T-helper 1 cell treated with Interleukin-12 subunit alpha and Interleukin-12 subunit beta and Interleukin-4 antibody, amounts not matched to agents 30 μg/mL and 1 μg/mL, for 36 hours (primary cell): ENCODE measurements at regions not wholly inside any gene's neighbourhood (a gene's known extent, or its start where the extent isn't known, plus 50 kb on each side); places are given as distances from the start of the nearest gene placed in this dataset.
"Not testable (repeated sequence)": the region's sequence is repeated elsewhere in the genome, so short reads cannot be mapped to it uniquely, and the experiment has no call there.

Experiments used
- H3K27ac Mint-ChIP-seq: one replicate; pipeline ENCODE4 v1.8.0; 2021; ENCODE audit warnings: mild to moderate bottlenecking, mixed read lengths
- H3K27me3 Mint-ChIP-seq: one replicate; pipeline ENCODE4 v1.8.0; 2021; ENCODE audit warnings: low read depth, mixed read lengths
- H3K36me3 Mint-ChIP-seq: one replicate; pipeline ENCODE4 v1.8.0; 2021; ENCODE audit warnings: low read depth, mixed read lengths
- H3K4me1 Mint-ChIP-seq: one replicate; pipeline ENCODE4 v1.8.0; 2021; ENCODE audit warnings: low read depth, mixed read lengths
- H3K4me3 Mint-ChIP-seq: one replicate; pipeline ENCODE4 v1.8.0; 2021; ENCODE audit warnings: mild to moderate bottlenecking, moderate library complexity, mixed read lengths
- H3K9me3 Mint-ChIP-seq: one replicate; pipeline ENCODE4 v1.8.0; 2021; ENCODE audit warnings: mixed read lengths

GRCh38 chr7:125258876-125259417, 329.3 kb upstream of the POT1 start:
- not testable (repeated sequence) for H3K4me3 Mint-ChIP-seq, H3K36me3 Mint-ChIP-seq, H3K27ac Mint-ChIP-seq, H3K4me1 Mint-ChIP-seq, H3K27me3 Mint-ChIP-seq
- H3K9me3 Mint-ChIP-seq: peaks cover 13% of the 10 kb centered on the region

GRCh38 chr7:125257617-125258016, 328.0 kb upstream of the POT1 start:
- Mint-ChIP-seq H3K27me3 (no peaks in the 10 kb centered on the region), H3K27ac (no peak overlapping the region), H3K36me3 (no peaks in the 10 kb centered on the region)

GRCh38 chr7:125256446-125256845, 326.8 kb upstream of the POT1 start:
- Mint-ChIP-seq H3K4me1 (no peaks in the 10 kb centered on the region), H3K27me3 (no peaks in the 10 kb centered on the region), H3K9me3 (peaks cover 9% of the 10 kb centered on the region), H3K27ac (no peak overlapping the region), H3K4me3 (no peak overlapping the region), H3K36me3 (no peaks in the 10 kb centered on the region)

More at GRCh38 chr7:125257617-125258016, 328.0 kb upstream of the POT1 start:
- Mint-ChIP-seq H3K4me1 (no peaks in the 10 kb centered on the region), H3K4me3 (no peak overlapping the region), H3K9me3 (peaks cover 9% of the 10 kb centered on the region)

GRCh38 chr7:125255810-125256209, 326.2 kb upstream of the POT1 start:
- no peak overlapping the region for H3K4me3 Mint-ChIP-seq
- no peak overlapping the region for H3K27ac Mint-ChIP-seq
- H3K9me3 Mint-ChIP-seq: peaks cover 4% of the 10 kb centered on the region
- H3K27me3 Mint-ChIP-seq: no peaks in the 10 kb centered on the region
- no peaks in the 10 kb centered on the region for H3K4me1 Mint-ChIP-seq
- no peaks in the 10 kb centered on the region for H3K36me3 Mint-ChIP-seq

GRCh38 chr7:125254566-125254965, 324.9 kb upstream of the POT1 start:
- Mint-ChIP-seq H3K27ac (no peak overlapping the region), H3K36me3 (no peaks in the 10 kb centered on the region), H3K4me1 (no peaks in the 10 kb centered on the region), H3K9me3 (peaks cover 4% of the 10 kb centered on the region), H3K27me3 (no peaks in the 10 kb centered on the region), H3K4me3 (no peak overlapping the region)

- Mint-ChIP-seq H3K9me3 (peaks cover 2% of the 10 kb centered on the region), H3K4me1 (no peaks in the 10 kb centered on the region), H3K27me3 (no peaks in the 10 kb centered on the region), H3K4me3 (no peak overlapping the region), H3K36me3 (no peaks in the 10 kb centered on the region), H3K27ac (no peak overlapping the region)
These were observed 324.0 kb upstream of the POT1 start for GRCh38 chr7:125253452-125254190.

- Mint-ChIP-seq H3K36me3 (no peaks in the 10 kb centered on the region), H3K4me3 (no peak overlapping the region), H3K27ac (no peak overlapping the region), H3K27me3 (no peaks in the 10 kb centered on the region), H3K4me1 (no peaks in the 10 kb centered on the region), H3K9me3 (peaks cover 2% of the 10 kb centered on the region)
These were observed 318.0 kb upstream of the POT1 start for GRCh38 chr7:125247514-125248098.

- Mint-ChIP-seq H3K27me3 (no peaks in the 10 kb centered on the region), H3K9me3 (peaks cover 2% of the 10 kb centered on the region), H3K27ac (no peak overlapping the region), H3K36me3 (no peaks in the 10 kb centered on the region), H3K4me3 (no peak overlapping the region), H3K4me1 (no peaks in the 10 kb centered on the region)
These were observed 317.1 kb upstream of the POT1 start for GRCh38 chr7:125246706-125247105.

GRCh38 chr7:125241548-125241947, 311.9 kb upstream of the POT1 start:
- H3K36me3 Mint-ChIP-seq: no peaks in the 10 kb centered on the region
- H3K27me3 Mint-ChIP-seq: no peaks in the 10 kb centered on the region
- no peak overlapping the region for H3K4me3 Mint-ChIP-seq
- peaks cover 5% of the 10 kb centered on the region for H3K9me3 Mint-ChIP-seq
- H3K27ac Mint-ChIP-seq: no peak overlapping the region
- peaks cover 1% of the 10 kb centered on the region for H3K4me1 Mint-ChIP-seq

GRCh38 chr7:125222596-125222995, 293.0 kb upstream of the POT1 start:
- no peaks in the 10 kb centered on the region for H3K4me1 Mint-ChIP-seq
- H3K36me3 Mint-ChIP-seq: no peaks in the 10 kb centered on the region
- H3K27ac Mint-ChIP-seq: no peak overlapping the region
- no peak overlapping the region for H3K4me3 Mint-ChIP-seq
- peaks cover 4% of the 10 kb centered on the region for H3K9me3 Mint-ChIP-seq
- no peaks in the 10 kb centered on the region for H3K27me3 Mint-ChIP-seq

- H3K9me3 Mint-ChIP-seq: peaks cover 11% of the 10 kb centered on the region
- H3K4me3 Mint-ChIP-seq: no peak overlapping the region
- no peaks in the 10 kb centered on the region for H3K36me3 Mint-ChIP-seq
- H3K4me1 Mint-ChIP-seq: no peaks in the 10 kb centered on the region
- no peaks in the 10 kb centered on the region for H3K27me3 Mint-ChIP-seq
- H3K27ac Mint-ChIP-seq: no peak overlapping the region
These were observed 288.5 kb upstream of the POT1 start for GRCh38 chr7:125218076-125218475.

GRCh38 chr7:125201002-125201401, 271.4 kb upstream of the POT1 start:
- H3K9me3 Mint-ChIP-seq: no peaks in the 10 kb centered on the region
- no peaks in the 10 kb centered on the region for H3K27me3 Mint-ChIP-seq
- H3K36me3 Mint-ChIP-seq: no peaks in the 10 kb centered on the region
- no peak overlapping the region for H3K27ac Mint-ChIP-seq
- no peak overlapping the region for H3K4me3 Mint-ChIP-seq
- no peaks in the 10 kb centered on the region for H3K4me1 Mint-ChIP-seq

GRCh38 chr7:125197731-125198393, 268.2 kb upstream of the POT1 start:
- Mint-ChIP-seq H3K27me3 (no peaks in the 10 kb centered on the region), H3K4me3 (no peak overlapping the region), H3K4me1 (no peaks in the 10 kb centered on the region), H3K9me3 (peaks cover 3% of the 10 kb centered on the region), H3K27ac (no peak overlapping the region), H3K36me3 (no peaks in the 10 kb centered on the region)

GRCh38 chr7:125195156-125195555, 265.5 kb upstream of the POT1 start:
- H3K4me1 Mint-ChIP-seq: no peaks in the 10 kb centered on the region
- no peak overlapping the region for H3K4me3 Mint-ChIP-seq
- no peaks in the 10 kb centered on the region for H3K36me3 Mint-ChIP-seq

GRCh38 chr7:125193263-125193662, 263.6 kb upstream of the POT1 start:
- no peaks in the 10 kb centered on the region for H3K27me3 Mint-ChIP-seq
- H3K9me3 Mint-ChIP-seq: peaks cover 12% of the 10 kb centered on the region
- no peak overlapping the region for H3K27ac Mint-ChIP-seq
- H3K4me3 Mint-ChIP-seq: no peak overlapping the region
- no peaks in the 10 kb centered on the region for H3K36me3 Mint-ChIP-seq
- H3K4me1 Mint-ChIP-seq: no peaks in the 10 kb centered on the region

More at GRCh38 chr7:125195156-125195555, 265.5 kb upstream of the POT1 start:
- H3K27me3 Mint-ChIP-seq: no peaks in the 10 kb centered on the region
- peaks cover 12% of the 10 kb centered on the region for H3K9me3 Mint-ChIP-seq
- no peak overlapping the region for H3K27ac Mint-ChIP-seq
